NCI-H2196 (cell line): ENCODE measurements at regions not wholly inside any gene's neighbourhood (a gene's known extent, or its start where the extent isn't known, plus 50 kb on each side); places are given as distances from the start of the nearest gene placed in this dataset.

Experiments used
- DNase-seq: peaks from one replicate; lab custom pipeline; 2025; ENCODE audit not compliant: unreplicated experiment; lab: John Stamatoyannopoulos, UW

GRCh38 chr5:158139161-158139560, 280.2 kb upstream of the CLINT1 start:
- no peak for DNase-seq

GRCh38 chr5:158135682-158136179, 276.8 kb upstream of the CLINT1 start:
- DNase-seq = no peak

DNA sequence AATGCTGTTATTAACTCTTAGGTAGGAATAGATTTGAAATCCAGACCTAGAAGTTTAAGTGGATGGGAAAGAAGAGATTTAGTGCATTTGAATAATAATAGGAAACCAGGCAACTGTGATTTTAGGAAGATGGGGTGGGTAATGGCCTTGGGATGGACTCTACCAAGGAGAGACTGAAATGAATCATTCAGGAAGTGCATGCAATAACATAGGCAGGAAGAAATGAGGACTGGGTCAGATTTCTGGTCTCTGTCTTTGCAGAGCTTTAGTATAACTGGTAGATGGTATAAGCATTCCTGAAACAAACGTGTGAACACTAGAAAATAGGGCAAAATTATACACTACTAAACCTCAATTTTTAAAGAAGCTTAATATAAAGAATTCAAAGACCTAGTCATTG, 274.4 kb upstream of the CLINT1 start:
- no peak for DNase-seq

DNA sequence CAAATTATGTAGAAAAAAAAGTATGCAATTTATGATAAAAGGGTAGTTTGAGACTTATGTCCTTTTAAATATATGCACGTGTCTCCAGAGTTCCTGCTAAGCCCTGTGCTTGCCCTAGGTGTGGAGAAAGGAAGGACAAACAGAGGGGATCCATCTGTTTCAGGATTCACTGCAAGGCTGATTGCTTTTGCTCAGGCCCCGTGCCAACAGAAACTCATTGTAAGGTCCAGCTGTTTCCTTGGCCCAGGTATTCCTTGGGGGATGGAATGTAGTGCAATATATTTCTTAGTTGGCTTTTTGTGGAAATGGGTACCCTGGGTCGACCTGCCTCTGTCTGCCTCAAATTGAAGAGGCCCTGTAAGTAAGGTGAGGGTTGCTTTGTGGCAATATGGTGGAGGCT, 268.6 kb upstream of the CLINT1 start:
- DNase-seq = no peak

- DNase-seq = no peak
These were observed 267.8 kb upstream of the CLINT1 start for GRCh38 chr5:158126442-158127405.

DNA sequence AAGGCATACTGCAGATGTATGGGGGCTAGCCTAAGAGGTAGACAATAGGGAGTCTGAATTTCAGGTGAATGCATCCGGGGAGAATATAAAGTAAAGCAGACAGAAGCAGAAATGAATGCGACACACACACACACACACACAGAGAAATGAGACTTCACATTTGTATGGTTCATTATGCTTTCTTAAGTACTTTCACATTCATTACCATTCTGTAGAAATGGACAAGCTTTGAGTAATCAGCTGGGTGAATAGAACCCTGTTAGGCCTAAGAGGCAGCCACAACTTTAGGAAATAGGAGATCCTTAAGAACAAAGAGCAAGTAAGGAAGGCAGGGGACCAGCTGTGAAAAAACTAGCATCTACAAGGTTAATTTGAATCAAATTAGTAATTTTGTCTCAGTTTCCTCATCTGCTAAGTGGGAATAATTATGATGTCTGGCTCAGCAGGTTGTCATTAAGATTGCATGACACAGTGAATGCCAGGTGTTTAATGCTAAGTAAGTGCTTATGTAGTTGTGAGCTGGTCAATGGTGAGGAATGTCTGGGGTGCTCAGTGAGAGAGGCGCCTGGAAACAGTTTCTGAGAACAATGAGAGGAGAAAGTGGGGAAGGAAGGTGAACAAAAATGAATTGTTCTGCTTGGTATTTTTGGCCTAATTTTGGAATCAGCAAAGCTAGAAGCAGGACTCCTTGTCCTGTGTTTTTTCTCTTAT, 265.8 kb upstream of the CLINT1 start:
- no peak for DNase-seq

GRCh38 chr5:158123595-158123994, 264.6 kb upstream of the CLINT1 start:
- no peak for DNase-seq

DNA sequence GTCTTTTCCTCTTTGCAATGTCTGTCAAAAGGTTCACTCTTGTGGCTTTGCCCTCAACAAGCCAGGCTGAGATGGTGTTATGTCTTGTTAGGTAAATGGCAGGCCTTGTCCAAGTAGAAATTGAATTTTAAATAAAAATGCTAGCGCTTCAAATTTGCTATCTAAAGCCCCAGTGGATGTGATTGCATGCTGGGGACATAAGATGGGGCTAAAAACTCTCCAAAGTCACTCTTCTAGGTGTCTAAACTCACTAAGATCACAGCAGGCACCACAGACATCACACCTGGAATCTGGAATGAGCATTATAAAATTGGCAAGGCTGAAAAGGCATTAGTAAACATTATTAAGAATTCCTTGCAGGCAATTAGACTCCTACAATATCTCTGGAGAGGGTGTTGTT, 262.7 kb upstream of the CLINT1 start:
- DNase-seq = no peak

DNA sequence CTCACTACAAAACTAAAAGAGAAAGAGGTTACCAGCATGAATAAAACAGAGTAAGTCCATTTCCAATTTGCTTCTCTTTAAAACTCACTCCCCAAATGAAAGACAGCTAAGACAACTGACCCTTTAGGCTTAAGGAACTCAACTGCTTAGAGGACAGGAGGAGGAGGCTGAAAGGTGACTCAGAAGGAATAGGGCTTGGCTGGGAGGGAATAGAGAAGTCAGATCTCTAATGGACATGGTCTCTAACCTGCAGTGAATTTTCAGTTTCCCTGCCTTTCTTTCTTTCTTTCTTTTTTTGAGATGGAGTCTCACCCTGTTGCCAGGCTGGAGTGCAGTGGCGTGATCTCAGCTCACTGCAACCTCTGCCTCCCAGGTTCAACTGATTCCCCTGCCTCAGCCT, 261.8 kb upstream of the CLINT1 start:
- no peak for DNase-seq

DNA sequence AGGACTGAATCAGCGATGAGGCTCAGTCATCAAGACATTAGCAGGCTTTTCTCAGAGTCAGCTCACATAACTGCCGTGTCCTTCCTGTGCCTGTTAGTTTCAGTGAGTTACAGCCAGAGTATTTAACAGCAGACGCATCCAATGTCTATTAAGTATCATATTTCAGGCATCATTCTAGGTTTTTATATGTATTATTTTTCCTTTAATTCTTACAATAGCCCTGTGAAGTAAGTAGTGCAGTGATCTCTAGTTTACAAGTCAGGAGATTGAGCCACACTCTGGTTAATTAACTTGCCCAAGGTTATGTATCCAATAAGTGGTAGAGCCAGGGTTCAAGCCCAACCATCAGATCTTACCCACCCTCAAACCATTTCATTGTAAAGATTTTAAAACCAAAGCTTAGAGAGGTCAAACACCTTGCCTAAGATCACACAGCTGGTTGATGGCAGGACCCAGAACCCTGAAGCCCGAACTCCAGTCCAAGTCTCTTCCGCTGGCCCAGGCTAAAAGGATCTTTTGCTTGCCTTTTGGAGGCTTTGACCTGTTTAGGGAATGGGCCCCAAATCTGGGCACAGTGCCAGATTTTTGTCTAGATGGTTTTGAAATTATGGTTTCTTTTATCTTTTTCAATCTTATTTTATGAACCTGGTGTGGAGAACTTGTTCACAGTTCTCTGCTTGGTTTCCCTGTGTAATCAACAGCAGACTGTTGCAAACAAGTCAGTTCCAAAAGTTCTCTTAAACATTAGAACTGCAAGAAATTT, 261.2 kb upstream of the CLINT1 start:
- DNase-seq = no peak

DNA sequence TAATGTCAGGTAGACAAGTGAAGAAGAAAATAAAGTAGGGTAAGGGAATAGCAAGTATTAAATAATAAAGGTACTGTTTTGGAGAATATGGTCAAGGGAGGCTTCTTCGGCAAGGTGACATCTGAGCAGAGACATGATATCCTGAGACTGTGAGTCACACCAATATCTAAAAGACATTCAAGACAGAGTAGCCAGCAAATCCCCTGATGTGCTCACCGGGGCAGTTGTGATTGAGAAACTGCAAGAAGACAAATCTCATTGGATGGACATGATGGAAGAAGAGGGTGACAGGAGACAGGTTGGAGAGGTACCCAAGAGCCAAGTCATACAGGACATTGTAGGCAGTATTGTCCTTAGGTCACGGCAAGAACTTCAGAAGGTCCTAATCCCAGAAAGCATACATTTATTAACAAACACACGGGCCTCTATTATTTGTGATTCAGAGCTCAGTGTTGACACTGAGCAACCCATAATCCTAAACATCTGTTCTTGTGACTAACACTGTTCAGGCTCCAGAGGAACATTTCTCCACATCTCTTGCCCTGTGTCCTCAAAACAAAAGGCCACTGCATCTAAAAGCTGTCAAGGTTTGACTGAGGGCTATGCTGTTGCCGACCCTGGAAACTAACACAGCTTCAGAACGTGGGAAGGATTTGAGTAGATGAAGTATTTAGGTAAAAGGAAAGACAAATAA, 258.7 kb upstream of the CLINT1 start:
- no peak for DNase-seq

DNA sequence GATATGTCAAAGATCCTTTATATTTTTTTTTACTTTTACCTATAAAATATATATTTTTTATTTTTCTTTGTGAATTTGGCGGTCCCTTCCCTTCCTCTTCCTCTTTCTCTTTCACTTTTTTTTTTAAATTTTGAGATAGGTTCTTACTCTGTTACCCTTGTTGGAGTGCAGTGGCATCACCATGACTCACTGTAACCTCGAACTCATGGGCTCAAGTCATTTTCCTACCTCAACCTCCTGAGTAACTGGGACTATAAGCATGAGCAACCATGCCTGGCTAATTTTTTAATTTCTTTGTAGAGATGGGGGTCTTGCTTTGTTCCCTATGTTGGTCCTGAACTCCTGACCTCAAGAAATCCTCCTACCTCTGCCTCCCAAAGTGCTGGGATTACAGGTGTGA, 258.0 kb upstream of the CLINT1 start:
- no peak for DNase-seq

DNA sequence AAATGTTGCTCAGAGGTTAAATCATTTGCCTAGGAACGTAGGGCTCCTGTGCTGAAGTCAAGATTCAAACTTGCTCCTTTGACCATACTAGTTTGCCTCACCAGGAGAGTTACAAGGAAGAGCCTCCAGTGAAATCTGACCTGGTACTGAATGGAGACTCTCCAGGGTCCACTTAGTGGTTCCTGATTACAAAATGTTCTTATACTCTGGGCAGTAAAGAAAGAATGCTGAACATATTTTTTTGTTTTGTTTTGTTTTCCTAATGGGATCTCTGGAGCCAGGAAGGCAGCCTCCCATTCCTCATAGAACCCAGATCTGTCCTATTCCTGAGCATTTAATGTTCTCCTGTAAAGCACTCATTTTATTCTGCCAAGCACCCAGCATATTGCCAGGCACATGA, 256.5 kb upstream of the CLINT1 start:
- no peak for DNase-seq

DNA sequence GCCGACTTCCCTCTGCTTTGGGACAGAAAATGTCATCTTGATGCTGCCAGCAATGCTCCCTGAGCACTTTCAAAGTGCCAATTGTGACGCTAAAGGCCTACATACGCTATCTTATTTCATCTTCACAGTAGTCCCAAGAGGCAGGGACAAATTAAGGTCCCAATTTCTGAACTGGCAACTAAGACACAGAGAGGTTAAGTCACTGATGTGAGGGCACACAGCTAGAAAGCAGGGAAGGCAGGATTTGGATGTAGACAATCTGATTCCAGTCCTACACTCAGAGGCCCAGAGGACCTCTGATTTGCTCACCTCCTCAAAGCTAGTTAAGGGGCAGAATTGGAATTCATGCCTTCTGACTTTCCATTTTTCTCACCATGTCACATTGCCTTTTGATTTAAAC, 249.2 kb upstream of the CLINT1 start:
- no peak for DNase-seq

- no peak for DNase-seq
These were observed 241.5 kb upstream of the CLINT1 start for GRCh38 chr5:158100373-158100888.

GRCh38 chr5:158099571-158100105, 240.7 kb upstream of the CLINT1 start:
- no peak for DNase-seq

- DNase-seq = no peak
These were observed 237.9 kb upstream of the CLINT1 start for GRCh38 chr5:158096835-158097234.

- no peak for DNase-seq
These were observed 227.9 kb upstream of the CLINT1 start for GRCh38 chr5:158086856-158087255.

DNA sequence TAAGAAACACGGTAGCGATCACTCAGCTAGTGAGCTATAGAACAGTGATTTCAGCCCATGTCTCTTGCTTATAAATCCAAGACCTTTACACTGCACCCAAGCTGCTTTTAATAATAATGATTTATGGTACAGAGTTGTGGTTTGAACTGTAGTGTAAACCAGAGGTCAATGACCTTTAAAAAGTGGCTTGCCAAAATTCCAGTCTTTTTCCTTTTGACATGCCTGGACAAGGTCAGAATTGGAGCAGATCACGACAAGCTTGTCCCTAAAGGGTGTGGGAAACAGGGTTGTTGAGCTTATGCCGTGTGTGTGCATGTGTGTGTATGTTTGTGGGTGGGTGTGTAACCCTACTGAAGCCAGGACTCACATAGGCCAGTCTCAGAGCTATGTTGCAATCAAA, 225.3 kb upstream of the CLINT1 start:
- DNase-seq = no peak

DNA sequence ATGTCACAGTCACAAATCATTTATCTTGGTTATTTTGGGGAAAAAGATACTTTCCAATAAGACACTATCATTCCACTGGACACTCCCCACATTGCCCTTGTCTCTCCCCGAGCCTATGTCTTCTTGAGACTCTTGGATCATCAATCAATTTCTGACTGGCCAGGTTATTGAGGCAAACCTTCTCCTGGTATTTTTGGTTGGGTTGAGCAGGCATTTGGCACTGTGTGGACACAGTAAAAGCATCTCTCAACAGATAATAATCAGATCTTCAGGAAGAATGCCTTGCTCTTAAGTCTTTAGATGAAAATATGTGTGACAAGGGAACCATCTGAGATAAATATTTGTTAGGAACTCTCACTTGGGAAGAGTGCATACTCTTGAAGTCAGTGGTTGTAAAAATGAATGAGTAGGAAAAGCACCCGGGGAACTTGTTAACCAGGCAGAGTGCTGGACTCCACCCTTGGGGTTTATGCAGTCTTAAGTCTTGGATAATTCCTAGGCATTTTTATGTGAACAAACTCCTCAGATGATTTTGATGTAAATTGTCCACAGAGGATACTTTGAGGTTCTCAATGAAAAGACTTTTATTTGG, 223.8 kb upstream of the CLINT1 start:
- DNase-seq = no peak
